DMS153 treated with DMSO at 0.1 percent for 48 hours (cell line): ENCODE measurements at regions not wholly inside any gene's neighbourhood (a gene's known extent, or its start where the extent isn't known, plus 50 kb on each side); places are given as distances from the start of the nearest gene placed in this dataset.

Experiments used
- DNase-seq: peaks from one replicate; lab custom pipeline; 2025; ENCODE audit not compliant: unreplicated experiment; lab: John Stamatoyannopoulos, UW

- no peak for DNase-seq
Measured at GRCh38 chr2:5953525-5953924, 261.3 kb downstream of the SOX11 start.

GRCh38 chr2:5954509-5954908, 262.3 kb downstream of the SOX11 start:
- DNase-seq = no peak

GRCh38 chr2:5955921-5956320, 263.7 kb downstream of the SOX11 start:
- DNase-seq = no peak

- DNase-seq = no peak
Measured at GRCh38 chr2:5959836-5960820, 267.9 kb downstream of the SOX11 start.

GRCh38 chr2:5967506-5967905, 275.3 kb downstream of the SOX11 start:
- no peak for DNase-seq

GRCh38 chr2:5969303-5969702, 277.1 kb downstream of the SOX11 start:
- no peak for DNase-seq

- no peak for DNase-seq
Measured at GRCh38 chr2:5970347-5970746, 278.2 kb downstream of the SOX11 start.

- no peak for DNase-seq
Measured at GRCh38 chr2:5974477-5974876, 282.3 kb downstream of the SOX11 start.

- no peak for DNase-seq
Measured at GRCh38 chr2:5975401-5975800, 283.2 kb downstream of the SOX11 start.

GRCh38 chr2:5976531-5977065, 284.4 kb downstream of the SOX11 start:
- DNase-seq = no peak

GRCh38 chr2:5977477-5977876, 285.3 kb downstream of the SOX11 start:
- no peak for DNase-seq

- no peak for DNase-seq
Measured at GRCh38 chr2:5978131-5978751, 286.1 kb downstream of the SOX11 start.

- DNase-seq = no peak
Measured at GRCh38 chr2:5980450-5981190, 288.4 kb downstream of the SOX11 start.

- DNase-seq = no peak
Measured at GRCh38 chr2:5982193-5982902, 290.2 kb downstream of the SOX11 start.

GRCh38 chr2:5982903-5983265, 290.7 kb downstream of the SOX11 start:
- no peak for DNase-seq

GRCh38 chr2:5983511-5984272, 291.5 kb downstream of the SOX11 start:
- DNase-seq = no peak

- no peak for DNase-seq
Measured at GRCh38 chr2:5984273-5984655, 292.1 kb downstream of the SOX11 start.

GRCh38 chr2:5984946-5985345, 292.8 kb downstream of the SOX11 start:
- DNase-seq = no peak

GRCh38 chr2:5985536-5986385, 293.6 kb downstream of the SOX11 start:
- DNase-seq = no peak
